ENCODE measurements at regions not wholly inside any gene's neighbourhood (a gene's known extent, or its start where the extent isn't known, plus 50 kb on each side); places are given as distances from the start of the nearest gene placed in this dataset.

GRCh38 chr12:74922117-74922516 is 287.5 kb downstream of the KCNC2 start:
- no peak for TF ChIP-seq CTCF (IDR thresholded peaks at IDR 0.05)
- TF ChIP-seq POLR2AphosphoS5 (IDR thresholded peaks at IDR 0.05; ENCODE audit: low read depth, low read length) = no peak
- no peak for TF ChIP-seq REST (IDR thresholded peaks at IDR 0.05; ENCODE audit: insufficient read depth in 1 of 2, low read depth in 2 of 2, low read length in 1 of 2)
- no peak for TF ChIP-seq SIN3A (IDR thresholded peaks at IDR 0.05; ENCODE audit: borderline replicate concordance, insufficient read depth, low read depth, low read length)
- no peak for TF ChIP-seq TCF7L2 (IDR thresholded peaks at IDR 0.05; ENCODE audit: low read depth, low read length)
